BJ (cell line): ENCODE measurements at regions not wholly inside any gene's neighbourhood (a gene's known extent, or its start where the extent isn't known, plus 50 kb on each side); places are given as distances from the start of the nearest gene placed in this dataset.
"Not testable (repeated sequence)": the region's sequence is repeated elsewhere in the genome, so short reads cannot be mapped to it uniquely, and the experiment has no call there.

Source experiments
- CTCF ChIA-PET: fragments of 350-600 bp; formaldehyde crosslinking; extraction: SDS; loops from one replicate; lab custom pipeline; 2021; ENCODE audit warnings: antibody characterized with exemption, inconsistent platforms; lab: Yijun Ruan, JAX
- POLR2A ChIA-PET: fragments of 300-600 bp; sonication (Branson Sonifier 250); formaldehyde crosslinking; extraction: SDS; loops from one replicate; lab custom pipeline; 2021; ENCODE audit warnings: antibody characterized with exemption; lab: Charles Lee
- DNase-seq: peaks from one replicate; pipeline ENCODE4 v3.0.0-alpha.2; 2011; ENCODE audit warnings: low read depth
- H3K27me3 ChIP-seq: 2 replicates; pipeline ENCODE4 v1.6.0; 2011; ENCODE audit warnings: low read length; ENCODE audit not compliant: control insufficient read depth, insufficient read depth
- H3K36me3 ChIP-seq: 2 replicates; pipeline ENCODE4 v1.5.1; 2011; ENCODE audit warnings: low read length; ENCODE audit not compliant: control insufficient read depth, insufficient read depth
- H3K4me3 ChIP-seq: 2 replicates; pipeline ENCODE4 v1.5.1; 2011; ENCODE audit warnings: low read depth, mild to moderate bottlenecking, control low read depth, low read length
- TF ChIP-seq, protein P1 (sequence below): IDR thresholded peaks from 2 replicates; pipeline ENCODE4 v1.5.1; 2011; ENCODE audit warnings: low read depth, mild to moderate bottlenecking, control low read depth, inconsistent platforms, low read length, moderate library complexity; ENCODE audit not compliant: insufficient read depth

- POLR2A ChIA-PET = no interaction called here
These were observed 973.7 kb downstream of the MCTP2 start for GRCh38 chr15:95205077-95205476.

DNA sequence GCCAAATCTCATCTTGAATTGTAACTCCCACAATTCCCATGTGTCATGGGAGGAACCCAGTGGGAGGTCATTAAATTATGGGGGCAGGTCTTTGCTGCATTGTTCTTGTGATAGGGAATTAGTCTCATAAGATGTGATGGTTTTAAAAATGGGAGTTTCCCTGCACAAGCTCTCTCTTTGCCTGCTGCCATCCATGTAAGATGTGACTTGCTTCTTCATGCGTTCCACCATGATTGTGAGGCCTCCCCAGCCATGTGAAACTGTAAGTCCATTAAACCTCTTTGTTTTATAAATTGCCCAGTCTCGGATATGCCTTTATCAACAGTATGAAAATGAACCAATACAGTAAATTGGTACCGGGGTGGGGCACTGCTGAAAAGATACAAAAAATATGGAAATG, 974.5 kb downstream of the MCTP2 start:
- DNase-seq, H3K36me3 ChIP-seq, POLR2A ChIA-PET, H3K4me3 ChIP-seq, H3K27me3 ChIP-seq: not testable (repeated sequence)
- CTCF ChIA-PET = interaction anchor here (0.8 to 1.0 kb wide), 2 partner anchors 9 to 21 kb away, joined by 3 to 6 read pairs; no protein-coding TSS in a partner anchor

More at GRCh38 chr15:95205077-95205476, 973.7 kb downstream of the MCTP2 start:
- TF ChIP-seq, protein P1, sequence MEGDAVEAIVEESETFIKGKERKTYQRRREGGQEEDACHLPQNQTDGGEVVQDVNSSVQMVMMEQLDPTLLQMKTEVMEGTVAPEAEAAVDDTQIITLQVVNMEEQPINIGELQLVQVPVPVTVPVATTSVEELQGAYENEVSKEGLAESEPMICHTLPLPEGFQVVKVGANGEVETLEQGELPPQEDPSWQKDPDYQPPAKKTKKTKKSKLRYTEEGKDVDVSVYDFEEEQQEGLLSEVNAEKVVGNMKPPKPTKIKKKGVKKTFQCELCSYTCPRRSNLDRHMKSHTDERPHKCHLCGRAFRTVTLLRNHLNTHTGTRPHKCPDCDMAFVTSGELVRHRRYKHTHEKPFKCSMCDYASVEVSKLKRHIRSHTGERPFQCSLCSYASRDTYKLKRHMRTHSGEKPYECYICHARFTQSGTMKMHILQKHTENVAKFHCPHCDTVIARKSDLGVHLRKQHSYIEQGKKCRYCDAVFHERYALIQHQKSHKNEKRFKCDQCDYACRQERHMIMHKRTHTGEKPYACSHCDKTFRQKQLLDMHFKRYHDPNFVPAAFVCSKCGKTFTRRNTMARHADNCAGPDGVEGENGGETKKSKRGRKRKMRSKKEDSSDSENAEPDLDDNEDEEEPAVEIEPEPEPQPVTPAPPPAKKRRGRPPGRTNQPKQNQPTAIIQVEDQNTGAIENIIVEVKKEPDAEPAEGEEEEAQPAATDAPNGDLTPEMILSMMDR = no peak
- no peak overlapping the region for H3K4me3 ChIP-seq
- no peak for DNase-seq
- CTCF ChIA-PET = interaction anchor here (0.6 to 1.0 kb wide), 2 partner anchors 9 to 11 kb away, joined by 3 to 6 read pairs; no protein-coding TSS in a partner anchor
- H3K27me3 ChIP-seq = no peaks in the 10 kb centered on the region
- no peaks in the 10 kb centered on the region for H3K36me3 ChIP-seq

- CTCF ChIA-PET = interaction anchor here (1.3 kb wide), 1 partner anchor 26 kb away, joined by 3 read pairs; no protein-coding TSS in a partner anchor
- Histone ChIP-seq H3K4me3 (no peak overlapping the region), H3K27me3 (no peaks in the 10 kb centered on the region), H3K36me3 (no peaks in the 10 kb centered on the region)
- no peak for DNase-seq
- POLR2A ChIA-PET = no interaction called here
- TF ChIP-seq, protein P1 = no peak
These were observed 976.7 kb downstream of the MCTP2 start for GRCh38 chr15:95208071-95208470.

DNA sequence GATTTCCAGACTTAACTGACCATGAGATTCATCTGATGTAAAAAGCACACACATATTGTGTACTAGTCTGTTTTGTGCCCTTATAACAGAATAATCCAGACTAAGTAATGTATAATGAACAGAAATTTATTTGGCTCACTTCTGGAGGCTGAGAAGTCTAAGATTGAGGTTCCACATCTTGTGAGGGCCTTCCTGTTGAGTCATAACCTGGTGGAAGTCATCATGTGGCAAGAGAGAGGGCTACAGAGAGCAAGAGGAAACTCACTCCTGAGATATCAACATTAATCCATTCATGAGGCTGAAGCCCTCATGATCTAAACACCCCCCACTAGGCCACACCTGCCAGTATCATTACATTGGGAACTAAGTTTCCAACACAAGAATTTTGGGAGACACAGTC, 977.6 kb downstream of the MCTP2 start:
- ChIA-PET CTCF (interaction anchor here (1.3 kb wide), 1 partner anchor 27 kb away, joined by 3 read pairs; no protein-coding TSS in a partner anchor), POLR2A (no interaction called here)
- no peaks in the 10 kb centered on the region for H3K36me3 ChIP-seq
- TF ChIP-seq, protein P1 = no peak
- no peaks in the 10 kb centered on the region for H3K27me3 ChIP-seq
- H3K4me3 ChIP-seq = no peak overlapping the region
- DNase-seq = no peak

GRCh38 chr15:95210436-95210981, 979.1 kb downstream of the MCTP2 start:
- no peaks in the 10 kb centered on the region for H3K27me3 ChIP-seq
- no peak overlapping the region for H3K4me3 ChIP-seq
- TF ChIP-seq, protein P1 = no peak
- ChIA-PET CTCF (no interaction called here), POLR2A (no interaction called here)
- H3K36me3 ChIP-seq = no peaks in the 10 kb centered on the region
- no peak for DNase-seq

- TF ChIP-seq, protein P1 = no peak
- CTCF ChIA-PET = no interaction called here
- POLR2A ChIA-PET = no interaction called here
- no peak for DNase-seq
- Histone ChIP-seq H3K4me3 (no peak overlapping the region), H3K36me3 (no peaks in the 10 kb centered on the region), H3K27me3 (no peaks in the 10 kb centered on the region; the same call in 1 of the 2 replicates)
These were observed 983.7 kb downstream of the MCTP2 start for GRCh38 chr15:95215017-95215416.
